ENCODE measurements at regions not wholly inside any gene's neighbourhood (a gene's known extent, or its start where the extent isn't known, plus 50 kb on each side); places are given as distances from the start of the nearest gene placed in this dataset.

- Histone ChIP-seq H3K4me3 (no peak overlapping the region), H3K9me3 (replicated peaks) (no peaks in the 10 kb centered on the region), H3K27ac (no peak overlapping the region)
Measured at GRCh38 chrX:118199997-118200396, 83.4 kb upstream of the KLHL13 start.

DNA sequence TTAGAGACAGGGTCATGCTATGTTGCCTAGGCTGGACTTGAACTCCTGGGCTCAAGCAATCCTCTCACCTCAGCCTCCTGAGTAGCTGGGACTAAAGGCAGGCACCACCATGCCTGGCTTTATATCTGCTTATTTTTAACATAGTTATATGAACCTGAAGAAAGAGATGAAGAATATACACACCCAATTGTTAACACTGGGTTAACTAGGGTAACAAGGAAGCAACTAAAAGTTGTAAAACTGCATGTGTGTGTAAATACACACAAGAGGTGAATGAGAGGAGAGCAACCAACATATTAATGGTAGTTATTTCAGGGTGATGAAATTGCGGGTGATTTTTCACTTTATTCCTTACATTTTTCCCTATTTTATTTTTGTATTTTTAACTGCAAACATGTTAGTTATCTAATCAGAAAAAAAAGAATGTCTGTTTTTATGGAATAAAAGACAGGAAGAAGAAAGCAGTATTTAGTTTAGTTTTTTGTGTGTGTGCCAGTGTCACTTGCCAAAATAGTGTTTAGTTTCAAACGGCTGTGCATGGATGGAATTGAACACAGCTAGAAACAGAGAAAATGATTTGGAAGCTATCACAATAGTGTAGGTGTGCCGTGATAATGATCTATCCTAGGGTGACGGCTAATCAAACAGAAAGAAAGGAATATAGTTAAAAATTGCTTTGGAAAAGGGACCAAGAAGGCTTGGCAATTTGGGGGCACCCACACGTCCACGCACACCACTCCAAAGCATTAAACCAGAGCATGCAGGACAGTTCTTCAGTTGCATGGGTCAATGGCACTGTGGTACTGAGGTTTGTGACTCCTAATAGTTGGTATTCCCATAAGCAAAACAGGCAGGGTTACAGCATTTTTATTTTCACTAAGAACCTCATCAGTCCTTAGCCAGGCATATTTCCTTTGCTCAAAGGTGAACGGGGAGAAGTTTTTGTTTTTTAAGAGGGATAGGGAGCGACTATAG lies 89.1 kb upstream of the KLHL13 start:
- H3K9me3 ChIP-seq (replicated peaks) = no peaks in the 10 kb centered on the region
- H3K27ac ChIP-seq = no peak overlapping the region
- no peaks in the 10 kb centered on the region for H3K27me3 ChIP-seq
- DNase-seq = no peak
- H3K4me3 ChIP-seq = no peak overlapping the region
- H3K36me3 ChIP-seq = no peaks in the 10 kb centered on the region
- H3K4me1 ChIP-seq = no peaks in the 10 kb centered on the region

More at GRCh38 chrX:118199997-118200396, 83.4 kb upstream of the KLHL13 start:
- DNase-seq = no peak
- H3K27me3 ChIP-seq = no peaks in the 10 kb centered on the region
- H3K36me3 ChIP-seq = no peaks in the 10 kb centered on the region
- no peaks in the 10 kb centered on the region for H3K4me1 ChIP-seq

DNA sequence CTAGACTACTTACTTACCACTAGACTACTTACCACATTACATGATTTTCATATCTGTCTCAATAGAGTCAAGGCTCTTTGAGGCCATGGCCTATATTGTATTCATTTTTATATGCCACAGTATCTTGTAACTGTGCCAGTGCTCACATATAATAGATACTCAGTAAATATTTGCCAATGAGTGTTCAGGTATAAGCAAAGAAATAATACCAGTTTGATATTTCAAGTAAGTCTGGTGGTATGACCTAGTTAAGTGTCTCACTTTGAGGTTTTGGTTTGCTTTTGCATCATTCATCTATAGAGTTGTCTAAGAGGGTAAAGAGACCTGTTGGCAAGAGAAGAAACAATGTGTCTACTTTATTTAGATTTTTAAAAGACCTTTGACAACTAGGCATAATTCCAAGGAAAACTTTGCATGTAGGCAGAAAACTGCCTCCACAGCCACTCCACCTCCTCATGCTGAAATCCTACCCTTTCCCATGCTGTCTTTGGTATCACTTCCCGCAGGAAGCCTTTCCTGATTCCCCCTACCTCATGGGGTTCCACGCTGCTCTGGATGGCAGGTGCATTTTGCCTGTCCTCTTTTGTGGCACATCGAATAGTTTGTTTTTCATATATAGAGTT lies 91.3 kb upstream of the KLHL13 start:
- Histone ChIP-seq H3K27ac (no peak overlapping the region), H3K27me3 (no peaks in the 10 kb centered on the region), H3K4me3 (no peak overlapping the region), H3K36me3 (no peaks in the 10 kb centered on the region), H3K4me1 (peaks cover 6% of the 10 kb centered on the region), H3K9me3 (replicated peaks) (no peaks in the 10 kb centered on the region)
- DNase-seq = no peak

GRCh38 chrX:118208481-118208880 lies 91.9 kb upstream of the KLHL13 start:
- H3K27me3 ChIP-seq = no peaks in the 10 kb centered on the region
- DNase-seq = no peak
- H3K4me3 ChIP-seq = no peak overlapping the region
- H3K27ac ChIP-seq = no peak overlapping the region
- H3K4me1 ChIP-seq = peaks cover 9% of the 10 kb centered on the region
- no peaks in the 10 kb centered on the region for H3K9me3 ChIP-seq (replicated peaks)
- no peaks in the 10 kb centered on the region for H3K36me3 ChIP-seq

DNA sequence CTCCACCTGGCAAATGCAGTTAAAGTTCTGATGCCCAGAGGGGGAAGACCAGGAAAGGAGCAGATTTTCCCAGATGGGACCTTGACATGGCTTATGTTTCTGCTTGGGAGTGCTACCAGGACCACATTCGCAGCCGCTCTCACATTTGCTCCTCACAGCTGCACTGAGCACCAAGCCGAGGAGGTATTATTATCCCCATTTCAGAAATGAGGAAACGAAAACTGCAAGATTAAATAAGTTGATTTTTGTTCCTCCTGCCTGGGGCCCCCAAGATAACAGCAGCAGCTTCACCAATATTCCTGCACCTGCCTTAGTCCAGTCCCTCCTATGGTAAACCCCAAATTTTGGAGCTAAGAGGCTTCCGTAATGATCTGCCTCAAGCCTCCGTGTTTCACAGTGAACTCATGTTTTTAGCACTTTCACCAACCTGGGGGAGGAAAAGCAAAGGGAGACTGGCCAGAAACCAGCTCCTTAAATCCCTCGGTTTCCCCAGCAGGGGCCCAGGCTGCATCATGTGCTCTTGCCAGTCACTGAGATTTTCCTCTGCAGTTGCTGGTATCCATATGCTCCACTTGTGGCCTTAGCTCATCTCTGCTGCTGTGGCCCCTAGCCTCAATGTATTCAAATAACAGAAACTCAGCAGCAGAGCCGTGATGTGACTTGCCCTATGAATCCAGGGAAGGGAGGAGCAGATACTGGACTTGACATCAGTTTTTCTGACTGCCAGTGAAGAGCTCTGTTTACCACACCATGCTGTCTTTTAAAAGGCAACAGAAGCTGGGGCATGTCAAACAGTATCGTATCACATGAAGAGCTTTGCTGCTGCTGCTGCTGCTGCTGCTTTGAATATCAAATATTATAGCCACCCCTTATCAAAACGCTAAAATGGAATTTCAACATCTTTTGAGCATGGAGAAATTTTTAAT lies 95.5 kb upstream of the KLHL13 start:
- Histone ChIP-seq H3K27ac (peak overlapping the region; percentile 57), H3K9me3 (replicated peaks) (no peaks in the 10 kb centered on the region), H3K27me3 (no peaks in the 10 kb centered on the region), H3K36me3 (no peaks in the 10 kb centered on the region), H3K4me3 (peak overlapping the region; percentile 36), H3K4me1 (peaks cover 30% of the 10 kb centered on the region)
- DNase-seq = peak; percentile 68 to 85

DNA sequence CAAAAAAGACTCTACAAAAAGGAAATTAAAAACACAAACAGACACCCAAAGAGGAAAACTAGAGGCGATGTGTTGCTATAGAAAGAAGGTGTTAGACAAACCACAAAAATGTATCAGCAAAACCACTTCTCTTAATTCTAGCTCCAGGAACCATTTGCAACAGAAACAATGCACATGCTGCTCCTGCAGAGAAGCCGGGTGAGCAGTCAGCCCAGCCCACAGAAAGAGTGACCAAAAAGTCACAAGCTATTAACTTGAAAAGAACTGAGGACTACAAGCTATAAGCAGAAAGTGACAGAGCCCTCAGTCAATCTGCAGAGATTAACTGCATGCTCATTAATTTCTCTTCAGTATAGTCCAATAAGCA lies 96.2 kb upstream of the KLHL13 start:
- H3K27me3 ChIP-seq = no peaks in the 10 kb centered on the region
- peak in 1 of 2 experiments; percentile 41 for DNase-seq
- peak overlapping the region; percentile 57 for H3K27ac ChIP-seq
- H3K9me3 ChIP-seq (replicated peaks) = no peaks in the 10 kb centered on the region
- no peaks in the 10 kb centered on the region for H3K36me3 ChIP-seq
- H3K4me3 ChIP-seq = peak overlapping the region; percentile 36
- peaks cover 30% of the 10 kb centered on the region for H3K4me1 ChIP-seq

DNA sequence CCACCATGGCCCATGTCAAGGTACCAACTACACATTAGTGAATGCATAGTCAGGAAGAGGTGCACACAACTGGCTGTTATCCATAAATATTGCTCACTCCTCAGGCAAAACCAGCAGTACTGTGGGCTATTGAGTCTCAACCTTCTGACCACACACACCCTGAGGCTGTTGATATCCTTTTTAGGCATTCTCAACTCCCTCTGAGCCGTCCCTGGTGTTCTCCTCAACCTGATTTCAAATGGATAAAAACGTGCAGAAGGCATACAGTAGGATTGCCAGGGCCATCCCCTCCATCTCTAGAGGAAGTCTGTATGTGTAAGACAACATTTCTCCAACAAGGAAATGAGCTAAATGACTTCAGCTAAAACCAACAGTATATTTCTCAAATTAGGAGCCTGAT lies 98.7 kb upstream of the KLHL13 start:
- Histone ChIP-seq H3K36me3 (no peaks in the 10 kb centered on the region), H3K27me3 (no peaks in the 10 kb centered on the region), H3K9me3 (replicated peaks) (no peaks in the 10 kb centered on the region), H3K4me1 (peaks cover 30% of the 10 kb centered on the region), H3K27ac (peak overlapping the region; percentile 92), H3K4me3 (peak overlapping the region; percentile 41; the same call in 1 of the 2 replicates)
- peak in 1 of 2 experiments; percentile 31 for DNase-seq

DNA sequence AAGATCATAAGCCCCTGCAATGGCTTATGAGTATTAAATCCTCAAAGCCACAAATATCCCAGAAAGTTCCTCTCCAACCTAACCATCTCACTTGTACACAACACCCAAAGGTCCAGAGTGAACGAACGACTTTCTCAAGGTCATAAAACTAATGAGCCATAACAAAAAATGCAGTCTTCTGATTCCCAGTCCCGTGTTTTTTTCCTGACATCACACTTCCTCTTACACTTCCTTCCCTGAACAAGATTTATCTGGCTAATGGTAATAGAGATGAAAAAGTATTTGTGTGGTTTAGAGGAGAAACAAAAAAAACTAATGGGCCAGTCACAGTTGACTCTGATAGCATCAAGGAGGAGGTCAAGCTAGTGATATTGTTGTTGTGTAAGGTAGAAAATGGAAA lies 99.5 kb upstream of the KLHL13 start:
- Histone ChIP-seq H3K4me3 (peak overlapping the region; percentile 41), H3K4me1 (peaks cover 35% of the 10 kb centered on the region), H3K27ac (peak overlapping the region; percentile 92), H3K36me3 (no peaks in the 10 kb centered on the region), H3K9me3 (replicated peaks) (no peaks in the 10 kb centered on the region), H3K27me3 (no peaks in the 10 kb centered on the region)
- peak; percentile 5 to 46 for DNase-seq

- no peaks in the 10 kb centered on the region for H3K9me3 ChIP-seq (replicated peaks)
- peak; percentile 79 to 88 for DNase-seq
- peaks cover 36% of the 10 kb centered on the region for H3K4me1 ChIP-seq
- H3K27ac ChIP-seq = peak overlapping the region; percentile 92
- H3K36me3 ChIP-seq = no peaks in the 10 kb centered on the region
- no peaks in the 10 kb centered on the region for H3K27me3 ChIP-seq
- H3K4me3 ChIP-seq = peak overlapping the region; percentile 41
Measured at GRCh38 chrX:118216509-118216908, 99.9 kb upstream of the KLHL13 start.

- no peaks in the 10 kb centered on the region for H3K36me3 ChIP-seq
- H3K4me1 ChIP-seq = peaks cover 29% of the 10 kb centered on the region
- no peak for DNase-seq
- H3K27ac ChIP-seq = no peak overlapping the region
- no peaks in the 10 kb centered on the region for H3K9me3 ChIP-seq (replicated peaks)
- no peaks in the 10 kb centered on the region for H3K27me3 ChIP-seq
- no peak overlapping the region for H3K4me3 ChIP-seq
Measured at GRCh38 chrX:118218079-118218478, 101.5 kb upstream of the KLHL13 start.

GRCh38 chrX:118218940-118219339 lies 102.3 kb upstream of the KLHL13 start:
- H3K9me3 ChIP-seq (replicated peaks) = no peaks in the 10 kb centered on the region
- H3K36me3 ChIP-seq = no peaks in the 10 kb centered on the region
- no peak overlapping the region for H3K4me3 ChIP-seq
- DNase-seq = no peak
- peaks cover 27% of the 10 kb centered on the region for H3K4me1 ChIP-seq
- H3K27ac ChIP-seq = no peak overlapping the region
- H3K27me3 ChIP-seq = no peaks in the 10 kb centered on the region

GRCh38 chrX:118219866-118220265 lies 103.3 kb upstream of the KLHL13 start:
- Histone ChIP-seq H3K4me1 (peaks cover 27% of the 10 kb centered on the region), H3K27me3 (no peaks in the 10 kb centered on the region), H3K36me3 (no peaks in the 10 kb centered on the region), H3K4me3 (no peak overlapping the region), H3K9me3 (replicated peaks) (no peaks in the 10 kb centered on the region), H3K27ac (no peak overlapping the region)
- no peak for DNase-seq

DNA sequence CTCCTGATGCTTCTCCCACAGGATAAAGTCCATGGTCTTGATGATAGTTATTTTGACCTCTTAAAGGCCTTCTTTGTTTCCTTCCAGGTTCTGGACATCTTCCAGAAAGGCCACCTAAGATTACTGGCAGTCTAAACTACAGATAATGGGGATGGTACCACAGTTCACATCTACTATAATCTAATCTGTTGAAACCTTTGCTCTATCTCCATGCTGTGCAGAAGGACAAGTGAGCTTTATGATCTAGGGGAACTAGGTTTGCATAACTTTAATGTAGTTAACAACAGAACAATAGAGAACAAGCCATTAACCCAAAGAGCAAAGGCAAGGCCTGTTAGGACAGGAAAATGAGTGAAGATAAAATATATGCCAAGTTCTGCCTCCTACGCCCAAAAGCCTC lies 103.9 kb upstream of the KLHL13 start:
- H3K9me3 ChIP-seq (replicated peaks) = no peaks in the 10 kb centered on the region
- H3K36me3 ChIP-seq = no peaks in the 10 kb centered on the region
- H3K27ac ChIP-seq = no peak overlapping the region
- H3K4me3 ChIP-seq = no peak overlapping the region
- DNase-seq = no peak
- H3K4me1 ChIP-seq = peaks cover 21% of the 10 kb centered on the region
- H3K27me3 ChIP-seq = no peaks in the 10 kb centered on the region

DNA sequence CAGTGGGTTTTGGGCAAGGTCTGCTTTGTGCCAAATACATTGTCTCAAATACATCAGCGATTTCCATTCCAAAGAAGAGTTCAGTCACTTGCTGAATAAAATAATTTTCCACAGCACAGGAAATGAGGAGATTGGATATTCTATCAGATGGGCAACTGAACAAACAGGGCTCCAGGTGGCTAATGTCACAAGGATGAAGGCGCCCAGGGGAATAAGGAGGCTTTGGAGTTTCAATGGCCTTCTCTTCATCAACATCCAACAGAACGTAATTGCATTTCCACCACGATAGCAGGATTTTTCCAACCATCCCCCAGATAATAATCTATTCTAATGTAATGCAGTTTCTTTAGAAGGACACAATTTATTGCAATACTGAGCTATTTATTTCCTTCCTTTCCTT lies 104.7 kb upstream of the KLHL13 start:
- no peaks in the 10 kb centered on the region for H3K27me3 ChIP-seq
- no peak overlapping the region for H3K4me3 ChIP-seq
- H3K27ac ChIP-seq = no peak overlapping the region
- H3K36me3 ChIP-seq = no peaks in the 10 kb centered on the region
- H3K9me3 ChIP-seq (replicated peaks) = no peaks in the 10 kb centered on the region
- H3K4me1 ChIP-seq = peaks cover 13% of the 10 kb centered on the region
- DNase-seq = peak in 1 of 2 experiments; percentile 26
